Right forelimb (tissue), 1 donor: ENCODE measurements at regions not wholly inside any gene's neighbourhood (a gene's known extent, or its start where the extent isn't known, plus 50 kb on each side); places are given as distances from the start of the nearest gene placed in this dataset.
"Not testable (repeated sequence)": the region's sequence is repeated elsewhere in the genome, so short reads cannot be mapped to it uniquely, and the experiment has no call there.

Experiments used
- DNase-seq: peaks from one replicate; pipeline ENCODE4 v3.0.0-alpha.2; 2018

GRCh38 chrX:9390121-9390520, 74.7 kb upstream of the TBL1X start:
- DNase-seq: no peak

GRCh38 chrX:9390693-9391368, 74.0 kb upstream of the TBL1X start:
- DNase-seq: no peak

DNA sequence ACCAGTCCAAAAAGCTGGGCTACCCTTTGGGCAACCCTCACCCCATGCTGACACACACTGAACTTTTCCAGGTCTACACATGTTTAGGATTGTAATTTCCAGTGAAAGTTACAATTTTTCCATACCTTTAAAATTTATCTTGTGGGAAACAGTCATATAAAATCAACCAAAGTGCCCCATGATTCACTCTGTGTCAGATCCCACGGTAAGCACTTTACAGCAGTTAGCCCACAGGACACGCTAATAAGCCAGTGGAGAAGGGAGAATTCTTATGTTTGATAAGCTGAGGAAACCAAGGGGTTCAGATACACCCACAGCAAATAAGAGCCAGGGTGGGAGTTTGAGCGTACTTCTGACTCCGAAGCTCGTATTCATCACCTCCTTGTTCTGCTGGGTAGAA, 72.4 kb upstream of the TBL1X start:
- no peak for DNase-seq

DNA sequence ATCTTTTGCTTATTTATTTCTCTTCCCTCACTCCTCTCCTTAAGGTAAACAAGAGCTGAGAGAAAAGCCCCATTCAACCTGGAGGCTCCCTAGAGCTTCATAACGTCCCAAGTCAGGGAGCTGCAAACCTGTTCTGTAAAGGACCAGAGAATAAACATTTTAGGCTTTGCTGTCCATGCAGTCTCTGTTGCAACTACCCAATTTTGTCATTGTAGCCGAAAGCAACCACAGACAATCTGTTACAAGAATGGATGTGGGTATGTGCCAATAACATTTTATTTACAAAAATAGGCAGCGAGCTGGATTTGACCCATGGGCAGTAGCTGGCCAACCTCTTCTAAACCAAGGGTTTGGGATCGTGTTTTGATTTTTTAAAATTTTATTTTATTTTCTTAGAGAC, 71.3 kb upstream of the TBL1X start:
- DNase-seq: no peak

DNA sequence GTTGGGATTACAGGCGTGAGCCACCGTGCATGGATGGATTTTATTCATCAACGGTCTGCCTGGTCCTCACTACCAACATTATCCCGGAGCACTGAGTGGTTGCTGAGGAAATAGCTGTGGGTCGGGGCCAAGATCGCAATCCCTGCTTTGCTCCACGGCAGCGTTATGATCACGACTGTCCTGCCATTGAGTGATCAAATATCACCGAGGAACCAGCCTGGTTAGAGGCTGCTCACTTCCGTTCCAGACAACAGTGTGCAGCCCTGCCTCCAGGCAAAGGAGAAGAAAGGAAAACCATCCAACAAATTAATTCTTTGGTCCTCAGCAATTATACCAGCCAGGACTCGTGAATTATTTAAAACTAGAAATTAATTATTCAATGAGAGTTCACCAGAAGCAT, 70.6 kb upstream of the TBL1X start:
- DNase-seq: no peak

GRCh38 chrX:9396930-9397329, 67.9 kb upstream of the TBL1X start:
- DNase-seq: no peak

GRCh38 chrX:9401051-9401450, 63.8 kb upstream of the TBL1X start:
- DNase-seq: no peak

DNA sequence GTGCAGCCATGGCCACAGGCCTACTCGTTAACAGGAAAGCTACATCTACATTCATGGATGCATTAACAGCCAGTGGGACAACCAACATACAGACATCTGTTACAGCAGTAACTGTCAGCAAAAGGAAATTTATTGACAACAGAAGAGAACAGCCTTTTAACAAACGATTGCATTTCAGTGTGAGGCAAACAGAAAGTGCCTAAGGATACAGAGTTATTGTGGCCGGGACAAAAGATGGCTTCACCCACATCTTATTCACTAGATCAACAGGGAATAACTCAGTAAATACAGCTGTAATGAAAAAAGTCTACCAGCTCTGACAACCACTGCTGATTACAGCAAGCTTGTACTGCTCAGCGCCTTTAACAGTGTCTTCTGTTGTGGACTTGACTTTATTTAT, 61.5 kb upstream of the TBL1X start:
- DNase-seq: no peak

DNA sequence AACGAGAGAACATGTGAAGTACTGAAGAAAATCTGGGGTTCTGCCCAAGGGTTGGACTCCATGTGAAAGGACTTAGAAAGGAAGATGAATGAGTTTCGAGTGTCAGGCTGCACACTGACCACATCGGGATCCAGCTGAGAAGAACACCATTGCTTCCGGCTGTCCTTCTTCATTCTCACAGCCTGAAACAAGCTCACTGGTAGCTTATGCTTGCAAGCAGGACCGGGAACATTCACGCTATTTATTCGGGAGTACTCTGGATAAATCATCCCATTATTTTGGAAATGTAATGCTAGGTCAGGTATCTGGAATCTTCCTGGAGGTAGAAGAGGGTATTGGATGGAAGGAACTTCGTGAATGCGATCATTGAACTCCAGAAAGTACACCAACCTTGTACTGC, 59.2 kb upstream of the TBL1X start:
- DNase-seq: not testable (repeated sequence)

DNA sequence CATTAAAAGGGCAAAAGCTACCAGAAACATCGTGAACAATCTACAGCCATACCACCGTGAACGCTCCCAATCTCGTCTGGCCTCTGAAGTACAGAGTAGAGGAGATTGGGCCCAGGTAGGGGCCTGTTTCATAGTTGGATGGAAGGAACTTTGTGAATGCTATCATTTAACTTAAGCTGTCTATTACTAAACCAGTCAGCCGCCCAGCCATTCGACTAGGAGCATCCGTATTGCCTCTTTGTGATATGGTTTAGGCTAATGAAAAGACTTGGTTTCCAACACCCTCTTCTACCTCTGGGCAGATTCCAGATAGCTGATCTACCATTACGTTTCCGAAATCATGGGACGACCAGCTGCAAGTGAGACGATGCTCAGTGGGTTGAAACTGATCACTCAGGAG, 54.0 kb upstream of the TBL1X start:
- not testable (repeated sequence) for DNase-seq

- not testable (repeated sequence) for DNase-seq
Observed at GRCh38 chrX:9411682-9412081, 53.2 kb upstream of the TBL1X start.

- no peak for DNase-seq
Observed at GRCh38 chrX:9414416-9414815, 50.4 kb upstream of the TBL1X start.
